ENCODE measurements at regions not wholly inside any gene's neighbourhood (a gene's known extent, or its start where the extent isn't known, plus 50 kb on each side); places are given as distances from the start of the nearest gene placed in this dataset.

DNA sequence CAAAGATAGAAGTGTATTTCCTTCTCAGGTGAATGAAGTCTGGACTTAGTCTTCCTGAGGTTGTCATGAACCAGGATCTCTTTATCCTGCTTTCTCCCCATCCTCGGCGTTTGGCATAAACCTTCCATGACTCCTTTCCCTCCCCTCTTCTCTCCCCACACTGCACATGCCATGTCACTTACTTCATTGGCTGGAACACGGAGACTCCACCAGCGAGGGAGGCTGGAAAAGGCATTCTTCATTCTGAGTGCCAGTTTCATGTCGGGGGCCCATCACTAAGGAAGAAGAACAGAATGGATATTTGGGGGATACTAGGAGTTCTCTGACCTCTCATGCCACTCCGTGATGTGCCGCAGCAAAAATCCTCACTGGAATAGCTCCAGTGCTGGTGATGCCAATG, 105.6 kb downstream of the VCPKMT start:
- 80 to 88% (median 86%) methylated on average over 7 of the region's 7 CpGs for WGBS, 3 donors
- H3K27ac ChIP-seq (ENCODE audit: low read depth, low read length), result no peak overlapping the region

DNA sequence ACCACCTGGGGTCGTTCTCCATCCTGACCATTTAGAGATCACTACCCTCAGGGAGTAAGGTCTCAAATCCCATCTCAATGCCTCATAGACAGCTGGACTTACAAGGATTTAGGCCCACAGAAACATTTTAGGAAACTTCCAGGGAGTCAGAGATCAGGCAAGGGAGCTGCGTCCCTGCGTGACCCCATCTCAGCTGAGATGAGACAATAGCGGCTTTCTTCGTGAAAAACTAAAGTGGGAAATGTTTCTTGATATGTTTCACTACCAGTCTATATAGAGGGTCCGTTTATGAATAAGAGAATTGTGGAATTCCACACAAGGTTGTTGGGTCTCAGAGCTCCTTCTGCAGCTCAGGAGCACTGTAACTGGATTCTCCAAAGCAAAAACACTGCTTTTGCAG, 105.1 kb downstream of the VCPKMT start:
- H3K27ac ChIP-seq (ENCODE audit: low read depth, low read length), result no peak overlapping the region
- WGBS, 3 donors, result 79 to 92% (median 87%) methylated on average over 6 of the region's 6 CpGs

DNA sequence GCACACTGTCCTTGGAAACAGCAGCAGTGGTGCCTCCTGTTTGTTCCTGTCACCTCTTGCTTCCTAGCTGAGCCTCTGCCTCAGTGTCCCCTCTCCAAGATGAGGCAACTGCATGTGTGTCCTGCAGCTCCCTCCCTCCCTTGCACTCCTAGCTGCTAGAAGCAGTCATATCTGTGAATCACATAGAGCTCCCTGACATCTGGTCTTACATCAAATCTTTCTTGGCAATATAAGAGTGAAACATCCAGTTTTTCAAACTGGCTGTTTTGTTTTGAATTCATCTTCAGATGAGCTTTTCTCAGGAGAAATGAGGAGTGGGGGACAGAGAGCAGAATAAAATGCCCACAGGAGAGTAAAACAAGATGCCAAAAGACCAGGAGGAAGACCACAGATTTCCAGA, 103.7 kb downstream of the VCPKMT start:
- H3K27ac ChIP-seq (ENCODE audit: low read depth, low read length), result no peak overlapping the region

DNA sequence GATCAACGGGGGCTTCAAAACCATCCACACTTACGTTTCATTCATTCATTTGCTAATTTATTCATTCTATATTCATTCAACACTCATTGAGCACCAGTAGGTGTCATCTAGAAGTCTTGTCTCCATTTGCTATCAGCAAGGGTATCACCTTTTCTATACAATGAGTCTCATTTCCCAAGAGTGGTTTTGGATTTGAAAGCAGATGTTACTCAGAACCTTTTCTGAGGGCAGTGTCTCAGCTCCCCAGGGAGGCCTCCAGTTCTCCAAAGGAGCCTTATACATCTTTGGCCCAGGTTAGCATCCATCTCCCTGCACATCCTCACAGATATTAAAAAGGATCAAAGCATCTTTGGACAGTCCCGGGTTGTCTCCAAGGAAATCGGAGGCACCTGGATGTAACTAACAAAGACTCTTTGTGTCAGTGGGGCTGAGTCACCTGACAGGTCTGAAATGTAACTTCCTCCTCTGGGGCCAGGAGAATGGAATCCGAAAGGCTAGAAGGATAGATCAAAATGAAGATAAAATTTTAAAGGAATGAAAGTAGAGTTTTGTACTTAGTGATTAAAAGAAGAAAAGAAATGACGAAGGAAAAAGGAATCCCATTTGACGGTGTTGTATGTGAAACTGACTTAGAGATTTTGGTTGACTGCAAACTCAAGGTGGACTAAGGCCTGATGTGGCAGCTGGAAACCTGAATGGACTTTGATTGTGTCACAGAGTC, 103.0 kb downstream of the VCPKMT start:
- WGBS, 3 donors, result 68 to 90% (median 90%) methylated on average over 7 of the region's 7 CpGs
- no peak overlapping the region for H3K27ac ChIP-seq (ENCODE audit: low read depth, low read length)

DNA sequence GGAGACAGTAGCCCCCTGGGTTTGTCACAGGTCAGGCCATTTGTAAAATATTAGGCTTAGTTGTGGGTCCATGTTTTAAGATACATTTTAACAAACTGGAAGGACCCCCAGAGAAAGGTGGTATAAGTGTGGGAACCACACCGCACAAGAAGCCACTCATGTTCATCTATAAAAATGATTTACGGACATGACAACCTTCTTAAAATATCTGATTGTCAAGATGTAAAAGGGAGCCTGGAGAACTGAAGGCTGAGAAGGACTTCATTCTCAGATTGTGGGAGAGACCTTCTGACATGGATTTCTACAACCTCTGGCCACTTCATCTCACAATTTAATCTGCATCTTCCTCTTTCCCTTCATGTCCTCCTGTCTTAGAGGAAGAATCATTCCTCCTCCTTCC, 102.4 kb downstream of the VCPKMT start:
- H3K27ac ChIP-seq (ENCODE audit: low read depth, low read length), result no peak overlapping the region

DNA sequence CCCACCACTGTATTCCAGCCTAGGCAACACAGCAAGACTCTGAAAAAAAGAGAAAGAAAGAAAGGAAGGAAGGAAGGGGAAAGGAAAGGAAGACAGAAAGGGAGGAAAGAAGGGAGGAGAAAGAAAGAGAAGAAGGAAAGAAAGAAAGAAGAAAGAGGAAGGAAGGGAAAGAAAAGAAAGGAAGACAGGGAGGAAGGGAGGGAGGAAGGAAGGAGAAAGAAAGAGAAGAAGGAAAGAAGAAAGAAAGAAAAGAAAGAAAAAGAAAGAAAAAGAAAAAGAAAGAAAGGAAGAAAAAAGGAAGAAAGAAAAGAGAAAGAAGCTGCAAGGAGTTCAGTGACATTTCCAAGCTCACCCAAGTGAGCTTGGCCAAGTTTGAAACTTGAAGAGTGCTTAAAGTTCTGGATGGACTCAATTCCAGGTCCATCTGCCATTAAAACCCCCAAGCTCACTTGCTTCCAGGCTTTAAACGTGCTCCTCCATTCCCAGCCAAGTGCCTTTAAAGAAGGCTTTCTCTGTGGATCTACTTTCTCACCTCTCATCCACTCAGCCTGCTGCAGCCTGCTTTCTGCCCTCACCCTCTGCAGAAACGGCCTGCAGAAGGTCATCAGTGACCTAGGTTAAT, 101.5 kb downstream of the VCPKMT start:
- WGBS, 3 donors, result 68 to 82% (median 75%) methylated on average over 2 of the region's 2 CpGs
- no peak overlapping the region for H3K27ac ChIP-seq (ENCODE audit: low read depth, low read length)

More for the DNA sequence above, 102.4 kb downstream of the VCPKMT start:
- 0 to 79% (median 44%) methylated on average over 2 of the region's 2 CpGs for WGBS, 3 donors

DNA sequence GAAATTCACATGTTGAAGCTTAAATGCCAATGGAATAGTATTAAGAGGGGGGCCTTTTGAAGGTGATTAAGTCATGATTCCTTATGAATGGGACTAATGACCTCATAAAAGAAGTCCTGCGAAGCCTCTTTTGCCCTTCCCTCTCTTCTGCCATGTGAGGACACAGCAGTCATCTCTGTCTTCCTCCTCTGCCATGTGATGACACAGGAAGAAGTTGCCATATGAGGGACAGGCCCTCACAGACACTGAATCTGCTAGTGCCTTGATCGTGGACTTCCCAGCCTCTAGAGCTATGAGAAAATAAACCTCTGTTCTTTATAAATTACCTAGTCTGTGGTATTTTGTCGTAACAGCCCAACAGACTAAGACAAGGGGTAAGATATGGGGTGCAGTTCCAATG, 100.7 kb downstream of the VCPKMT start:
- no peak overlapping the region for H3K27ac ChIP-seq (ENCODE audit: low read depth, low read length)
- 83 to 97% (median 93%) methylated on average over 3 of the region's 3 CpGs for WGBS, 3 donors

DNA sequence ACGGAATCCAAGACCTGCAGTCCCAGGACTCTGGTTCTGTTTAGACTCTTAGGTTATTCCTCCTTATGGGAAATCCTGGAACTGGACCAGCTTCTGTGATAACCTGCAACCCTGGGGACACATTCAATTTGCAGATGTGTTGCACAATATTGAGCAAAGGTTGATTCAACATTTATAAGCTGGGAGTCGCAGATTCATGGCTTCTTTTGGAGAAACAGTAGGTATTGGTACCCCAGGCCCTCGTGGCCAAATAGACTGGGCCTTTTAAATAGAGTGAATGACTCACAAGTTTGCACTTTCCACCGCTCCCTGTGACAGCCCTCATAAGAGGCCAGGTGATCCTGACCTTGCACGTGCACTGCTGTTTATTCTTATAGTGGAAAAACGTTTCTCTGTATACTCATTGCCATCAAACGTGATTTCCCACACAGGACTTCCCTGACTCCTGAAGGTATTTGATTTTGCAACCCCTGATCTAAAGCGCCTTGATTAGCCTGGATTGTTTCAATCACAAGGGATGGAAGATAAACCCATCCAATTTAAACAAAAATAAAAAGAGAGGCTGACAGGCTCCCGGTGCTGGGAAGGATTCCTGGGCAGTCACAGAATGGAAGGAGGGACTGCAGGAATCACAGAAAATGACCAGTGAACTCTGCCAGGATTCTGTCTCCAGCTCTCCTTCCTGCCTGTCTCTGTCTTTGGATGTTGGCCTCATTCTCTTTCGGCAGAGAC, 98.0 kb downstream of the VCPKMT start:
- H3K27ac ChIP-seq (ENCODE audit: low read depth, low read length), result no peak overlapping the region
- WGBS, 3 donors, result 27 to 54% (median 49%) methylated on average over 10 of the region's 10 CpGs

DNA sequence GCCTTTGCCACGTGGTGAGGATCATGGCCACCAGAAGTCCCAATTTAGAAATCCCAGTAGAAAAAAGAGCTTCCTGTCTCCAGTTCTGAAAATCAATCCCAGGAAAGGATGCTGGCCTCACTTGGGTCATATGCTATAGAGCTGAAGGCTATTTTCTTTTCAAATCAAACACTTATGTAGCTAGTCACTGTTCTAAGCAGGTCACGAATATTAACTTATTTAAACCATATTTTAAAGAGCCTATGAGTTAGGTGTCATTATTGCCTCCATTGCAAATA, 97.5 kb downstream of the VCPKMT start:
- H3K27ac ChIP-seq (ENCODE audit: low read depth, low read length), result no peak overlapping the region
- WGBS, 3 donors, result 52 to 63% (median 54%) methylated on average over 2 of the region's 2 CpGs

DNA sequence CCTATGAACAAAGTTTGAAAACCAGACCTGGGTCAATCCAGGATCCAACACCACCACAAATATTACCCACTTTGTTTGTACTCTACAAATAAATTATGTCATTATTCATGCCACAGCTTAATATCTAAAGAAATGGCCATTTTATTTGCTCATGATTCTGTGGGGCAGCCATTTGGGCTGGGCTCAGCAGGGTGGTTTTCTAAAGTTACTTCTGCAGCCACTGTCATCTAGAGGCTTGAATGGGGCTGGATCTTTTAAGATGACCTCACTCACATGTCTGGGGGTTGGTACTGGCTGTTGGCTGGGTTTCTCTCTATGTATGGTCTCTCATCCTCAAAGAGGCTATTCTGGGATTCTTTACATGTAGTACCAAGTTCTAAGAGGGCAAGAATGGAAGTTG, 96.2 kb downstream of the VCPKMT start:
- no peak overlapping the region for H3K27ac ChIP-seq (ENCODE audit: low read depth, low read length)

DNA sequence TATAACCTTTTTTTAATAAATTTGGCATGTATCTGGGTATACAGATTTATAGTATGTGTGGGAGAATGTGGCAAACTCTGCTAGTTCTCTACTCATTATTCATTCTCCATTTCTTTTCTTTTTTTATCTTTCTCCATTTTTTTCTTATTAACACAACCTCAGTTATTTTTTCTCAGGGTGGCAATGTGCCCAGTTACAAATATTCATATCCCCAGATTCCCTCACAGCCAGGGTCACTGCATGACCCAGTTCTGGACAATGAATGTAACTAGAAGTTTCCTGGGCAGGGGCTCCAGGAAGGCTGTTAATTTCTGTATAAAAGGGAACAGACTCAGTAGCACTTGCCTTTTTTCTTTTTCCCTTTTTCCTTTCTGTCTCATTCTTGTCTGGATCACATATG, 95.6 kb downstream of the VCPKMT start:
- H3K27ac ChIP-seq (ENCODE audit: low read depth, low read length), result no peak overlapping the region

DNA sequence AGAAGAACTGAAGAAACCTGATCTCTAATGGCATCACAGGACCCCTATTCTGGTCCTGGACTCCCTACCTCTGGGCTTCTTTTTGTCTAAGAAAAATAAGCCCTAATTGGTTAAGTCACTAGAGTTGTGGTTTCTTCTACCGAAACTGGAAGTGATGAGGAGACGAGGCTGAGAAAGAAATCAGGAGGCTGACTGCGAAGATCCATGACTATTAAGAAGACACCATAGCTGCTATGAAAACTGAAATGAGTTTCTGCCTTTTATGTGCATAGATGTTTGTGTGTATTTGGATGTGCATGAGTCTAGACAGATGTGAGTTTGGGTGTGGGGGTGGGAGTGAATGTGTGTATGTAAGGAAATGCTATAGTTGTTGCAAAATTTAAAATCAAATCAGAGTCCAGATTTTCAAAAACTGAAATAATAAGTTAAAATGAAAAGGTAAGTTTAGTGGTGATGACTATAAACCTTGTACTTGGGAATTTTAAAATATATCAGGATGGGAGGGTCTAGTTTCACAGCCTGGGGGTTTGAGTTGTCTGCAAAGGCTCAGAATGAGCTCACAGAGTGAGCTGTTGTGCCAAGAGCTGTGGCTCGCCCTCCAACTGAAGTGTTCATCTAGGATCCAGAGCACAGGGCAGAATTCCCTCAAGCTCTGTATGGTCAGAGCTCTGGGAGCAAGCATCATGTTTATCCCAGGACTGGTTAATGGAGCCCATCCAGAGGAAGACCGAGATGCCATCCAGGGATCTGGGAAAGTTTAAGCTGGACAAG, 94.9 kb downstream of the VCPKMT start:
- WGBS, 3 donors, result 80 to 93% (median 80%) methylated on average over 5 of the region's 5 CpGs
- no peak overlapping the region for H3K27ac ChIP-seq (ENCODE audit: low read depth, low read length)

DNA sequence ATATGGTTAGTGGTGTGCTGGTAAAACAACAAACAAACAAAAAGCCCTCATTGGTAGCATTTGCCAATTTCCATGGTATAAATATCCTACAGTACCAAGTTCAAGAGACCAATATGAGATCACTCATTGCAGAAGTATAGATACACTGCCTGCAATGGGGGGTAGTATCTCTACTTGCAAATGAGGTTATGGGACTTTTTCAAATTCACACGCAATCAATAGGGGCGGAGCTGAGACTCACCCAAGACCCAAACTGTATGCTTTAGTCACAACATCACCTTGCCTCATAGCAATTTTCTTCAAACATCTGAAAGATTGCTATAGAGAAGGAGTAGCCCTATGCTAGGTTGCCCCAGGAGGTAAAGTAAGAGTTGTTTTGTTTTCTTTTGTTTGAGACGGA, 93.7 kb downstream of the VCPKMT start:
- 94 to 96% (median 95%) methylated on average over 3 of the region's 3 CpGs for WGBS, 3 donors

DNA sequence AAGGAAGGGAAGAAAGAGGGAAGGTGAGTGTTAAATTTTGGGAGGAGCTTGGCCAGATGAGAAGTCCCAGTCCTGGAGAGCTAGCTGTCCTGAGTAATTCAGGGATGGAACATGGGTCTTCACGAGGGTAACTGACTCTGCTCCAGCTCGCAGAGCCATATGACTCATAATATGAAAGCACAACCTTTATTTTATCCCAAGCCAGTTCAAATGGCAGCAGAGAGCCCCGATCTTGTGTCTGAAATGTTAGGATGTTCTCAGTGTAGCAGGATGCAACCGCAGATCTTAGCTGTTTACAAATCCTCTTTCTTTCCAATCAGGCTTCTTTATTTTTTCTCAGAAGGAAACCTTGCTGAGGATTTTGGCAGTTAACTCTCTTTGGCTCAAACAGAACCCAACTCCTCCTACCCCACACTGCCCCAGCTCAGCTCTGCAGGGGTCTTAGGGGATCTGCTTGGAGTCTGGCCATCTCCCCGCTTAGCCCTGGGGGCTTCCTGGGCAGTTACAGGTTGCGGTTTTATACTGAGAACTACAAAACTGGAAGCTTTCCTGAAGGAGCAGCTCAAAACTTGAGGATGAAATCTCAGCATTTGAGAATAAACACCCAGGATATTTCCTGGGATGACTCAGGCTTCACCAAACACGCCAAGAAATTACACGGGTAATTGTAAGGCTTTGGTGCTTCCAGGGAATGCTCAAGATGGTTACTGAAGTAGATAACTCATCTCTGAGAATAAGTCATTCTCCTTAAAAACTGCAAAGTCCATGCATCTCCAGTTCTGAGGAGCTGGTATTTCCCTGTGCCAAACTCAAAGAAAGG, 92.5 kb downstream of the VCPKMT start:
- no peak overlapping the region for H3K27ac ChIP-seq (ENCODE audit: low read depth, low read length)
- 54 to 71% (median 55%) methylated on average over 8 of the region's 8 CpGs for WGBS, 3 donors

More for the DNA sequence above, 93.7 kb downstream of the VCPKMT start:
- H3K27ac ChIP-seq (ENCODE audit: low read depth, low read length), result no peak overlapping the region

DNA sequence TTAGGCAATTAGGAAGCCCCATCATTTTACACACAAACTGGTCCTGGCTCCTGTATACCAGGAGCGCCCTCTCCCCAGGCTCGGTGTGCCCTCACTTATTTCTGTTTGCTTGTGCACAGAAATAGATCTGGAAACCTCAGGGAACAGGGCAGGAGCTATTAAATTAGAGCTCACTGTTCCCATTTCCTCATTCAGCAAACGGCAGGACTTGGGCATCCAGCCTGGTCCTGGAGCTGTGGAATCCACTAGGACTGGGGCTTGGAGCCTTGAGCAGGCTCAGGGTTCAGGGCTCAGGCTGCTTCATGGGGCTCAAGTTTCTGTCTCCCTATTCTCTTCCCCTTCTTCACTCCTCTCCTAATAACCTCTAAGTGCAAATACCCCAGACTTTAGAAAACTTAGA, 91.3 kb downstream of the VCPKMT start:
- no peak overlapping the region for H3K27ac ChIP-seq (ENCODE audit: low read depth, low read length)
- WGBS, 3 donors, result 68 to 74% (median 74%) methylated on average over 3 of the region's 3 CpGs

DNA sequence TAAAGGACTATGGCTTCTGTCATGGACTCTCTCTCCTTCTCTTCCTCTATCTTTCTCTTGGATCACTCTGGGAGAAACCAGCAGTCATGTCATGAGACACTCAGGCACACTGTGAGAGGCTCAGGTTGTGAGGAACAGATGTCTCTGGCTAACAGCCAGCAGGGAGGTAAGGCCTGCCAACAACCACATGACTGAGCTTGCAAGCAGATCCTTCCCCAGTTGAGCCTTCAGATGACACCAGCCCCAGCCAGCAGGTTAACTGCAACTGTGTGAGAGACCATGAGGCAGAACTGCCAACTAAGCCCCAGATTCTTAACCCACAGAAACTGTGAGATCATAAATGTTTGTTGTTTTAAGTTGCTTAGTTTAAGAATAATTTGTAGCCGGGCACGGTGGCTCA, 90.6 kb downstream of the VCPKMT start:
- H3K27ac ChIP-seq (ENCODE audit: low read depth, low read length), result no peak overlapping the region
- WGBS, 3 donors, result 91 to 100% (median 92%) methylated on average over 2 of the region's 2 CpGs

DNA sequence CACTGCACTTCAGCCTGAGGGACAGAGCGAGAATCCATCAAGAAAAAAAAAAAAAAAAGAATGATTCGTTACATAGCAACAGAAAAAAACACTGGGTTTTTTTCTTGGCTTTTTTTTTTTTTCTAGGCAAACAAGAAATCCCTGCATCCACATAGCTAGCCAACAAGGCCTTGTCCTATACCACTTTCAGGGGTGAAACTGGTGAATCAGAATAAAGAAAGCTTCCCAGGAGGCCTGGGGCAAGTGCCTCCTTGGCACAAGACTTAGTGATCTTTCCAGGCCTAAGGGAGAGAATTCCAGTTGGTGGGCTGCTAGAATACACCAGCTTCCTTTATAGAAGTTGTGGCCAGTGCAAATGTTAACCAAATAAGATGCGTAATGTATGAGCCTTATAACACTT, 90.0 kb downstream of the VCPKMT start:
- WGBS, 3 donors, result 88 to 96% (median 90%) methylated on average over 3 of the region's 3 CpGs
- no peak overlapping the region for H3K27ac ChIP-seq (ENCODE audit: low read depth, low read length)

DNA sequence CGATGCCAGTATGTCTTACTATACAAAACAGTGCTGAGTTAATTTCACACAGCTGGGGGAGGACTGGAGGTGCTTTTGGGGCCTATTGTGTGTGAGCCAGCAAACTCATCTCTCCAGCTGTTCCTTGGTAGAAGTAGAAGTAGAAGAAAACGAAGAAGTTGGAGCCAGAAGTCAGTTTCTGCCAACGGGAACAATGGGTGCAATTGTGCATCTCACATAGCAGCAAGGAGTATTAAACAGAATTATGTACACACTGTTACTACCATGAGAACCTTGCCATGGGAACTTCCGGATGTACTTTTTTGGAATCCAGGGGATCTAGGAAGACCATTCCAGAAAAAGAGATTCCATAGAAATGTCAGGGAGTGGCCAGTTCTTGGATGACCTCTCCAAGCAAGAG, 88.6 kb downstream of the VCPKMT start:
- whole genome bisulfite sequencing, 3 donors, result 61 to 82% (median 80%) methylated on average over 4 of the region's 4 CpGs
- H3K27ac ChIP-seq (ENCODE audit: low read depth, low read length), result no peak overlapping the region

DNA sequence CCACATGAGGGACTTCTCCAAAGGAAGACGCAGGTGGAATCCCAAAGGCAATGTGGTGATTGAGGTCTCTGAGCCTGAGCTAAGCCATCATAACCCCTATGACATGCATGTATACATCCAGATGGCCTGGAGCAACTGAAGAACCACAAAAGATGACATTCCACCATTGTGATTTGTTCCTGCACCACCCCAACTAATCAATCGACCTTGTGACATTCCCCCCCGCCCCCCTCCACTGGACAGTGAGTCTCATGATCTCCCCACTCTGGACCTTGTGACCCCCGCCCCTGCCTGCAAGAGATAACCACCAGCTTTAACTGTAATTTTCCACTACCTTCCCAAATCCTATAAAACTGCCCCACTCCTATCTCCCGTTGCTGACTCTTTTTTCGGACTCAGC, 87.9 kb downstream of the VCPKMT start:
- no peak overlapping the region for H3K27ac ChIP-seq (ENCODE audit: low read depth, low read length)
- WGBS, 3 donors, result 79 to 87% (median 86%) methylated on average over 6 of the region's 6 CpGs
